Endothelial cell of umbilical vein (primary cell): ENCODE measurements at regions not wholly inside any gene's neighbourhood (a gene's known extent, or its start where the extent isn't known, plus 50 kb on each side); places are given as distances from the start of the nearest gene placed in this dataset.

Experiments
- CTCF ChIP-seq, 2 donors: IDR thresholded peaks; 1 replicate in 1 of 2; 2 replicates in 1 of 2; pipeline ENCODE4 v1.5.1; 2011; ENCODE audit warnings: low read length in 2 of 2, mild to moderate bottlenecking in 2 of 2, moderate library complexity in 2 of 2, control low read depth in 1 of 2, inconsistent platforms in 1 of 2, low read depth in 1 of 2; ENCODE audit not compliant: insufficient read depth in 1 of 2; ENCODE audit errors: extremely low read depth in 1 of 2
- EZH2 ChIP-seq: IDR thresholded peaks from 2 replicates; pipeline ENCODE4 v1.6.1; 2012; ENCODE audit warnings: borderline replicate concordance, low read depth, mild to moderate bottlenecking, moderate library complexity, low read length, inconsistent platforms; ENCODE audit not compliant: severe bottlenecking
- FOS ChIP-seq: IDR thresholded peaks from 2 replicates; pipeline ENCODE4 v1.6.1; 2011; ENCODE audit warnings: mild to moderate bottlenecking, low read length, moderate library complexity, borderline replicate concordance; ENCODE audit not compliant: insufficient read depth
- JUN ChIP-seq: IDR thresholded peaks from 2 replicates; pipeline ENCODE4 v1.6.1; 2011; ENCODE audit warnings: borderline replicate concordance, low read depth; ENCODE audit not compliant: insufficient read length, insufficient read depth
- MAX ChIP-seq: IDR thresholded peaks from 2 replicates; pipeline ENCODE4 v1.6.1; 2011; ENCODE audit not compliant: insufficient read depth, insufficient read length
- MYC ChIP-seq: IDR thresholded peaks from one replicate; pipeline ENCODE4 v1.6.1; 2011; ENCODE audit warnings: mild to moderate bottlenecking, low read depth, low read length
- POLR2A ChIP-seq: IDR thresholded peaks from 2 replicates; pipeline ENCODE4 v1.6.1; 2012; ENCODE audit warnings: low read depth, mild to moderate bottlenecking, control low read depth, low read length
- POLR2AphosphoS5 ChIP-seq: IDR thresholded peaks from 2 replicates; pipeline ENCODE4 v1.6.1; 2012; ENCODE audit warnings: low read depth, mild to moderate bottlenecking, control low read depth, low read length, moderate library complexity; ENCODE audit not compliant: insufficient read depth

GRCh38 chr7:142528608-142529408, 220.5 kb upstream of the PRSS1 start:
- peak in 1 of 2 donors; percentile 10 for TF ChIP-seq CTCF (IDR thresholded peaks at IDR 0.05; ENCODE audit: extremely low read depth in 1 of 2, insufficient read depth in 1 of 2, low read depth in 1 of 2, low read length in 2 of 2)
- TF ChIP-seq POLR2A: no peak
- peak; percentile 52 for TF ChIP-seq EZH2
- TF ChIP-seq POLR2AphosphoS5: no peak
- no peak for TF ChIP-seq FOS
- no peak for TF ChIP-seq MYC
- no peak for TF ChIP-seq MAX
- TF ChIP-seq JUN: no peak
